GM08714 (cell line): ENCODE measurements at regions not wholly inside any gene's neighbourhood (a gene's known extent, or its start where the extent isn't known, plus 50 kb on each side); places are given as distances from the start of the nearest gene placed in this dataset.

Source experiments
- H3K4me3 ChIP-seq: fragments of 200-500 bp; sonication (Bioruptor generic); 2 replicates; pipeline ENCODE4 v1.5.1; 2014; ENCODE audit warnings: mild to moderate bottlenecking, low read length, inconsistent platforms
- ZNF274 ChIP-seq: IDR thresholded peaks from 2 replicates; pipeline ENCODE4 v1.6.1; 2012; ENCODE audit warnings: mild to moderate bottlenecking, low read depth, low read length

DNA sequence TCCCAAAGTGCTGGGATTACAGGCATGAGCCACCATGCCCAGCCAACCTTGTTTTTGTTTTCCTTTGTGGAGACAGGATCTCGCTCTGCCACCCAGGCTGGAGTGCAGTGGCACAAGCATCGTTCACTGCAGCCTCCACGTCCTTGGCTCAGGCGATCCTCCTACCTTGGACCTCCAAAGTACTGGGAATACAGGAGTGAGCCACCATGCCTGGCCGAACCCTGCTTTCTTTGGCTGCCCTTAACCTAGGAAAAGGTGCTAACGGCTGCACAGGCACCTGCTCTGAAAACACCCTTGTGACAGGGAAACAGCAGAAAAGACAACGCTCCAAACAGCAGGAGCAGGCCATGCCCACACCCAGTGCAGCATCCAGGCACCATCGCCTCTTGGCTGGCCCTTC lies 71.9 kb downstream of the OAT start:
- TF ChIP-seq ZNF274 = no peak
- H3K4me3 ChIP-seq = no peak overlapping the region

DNA sequence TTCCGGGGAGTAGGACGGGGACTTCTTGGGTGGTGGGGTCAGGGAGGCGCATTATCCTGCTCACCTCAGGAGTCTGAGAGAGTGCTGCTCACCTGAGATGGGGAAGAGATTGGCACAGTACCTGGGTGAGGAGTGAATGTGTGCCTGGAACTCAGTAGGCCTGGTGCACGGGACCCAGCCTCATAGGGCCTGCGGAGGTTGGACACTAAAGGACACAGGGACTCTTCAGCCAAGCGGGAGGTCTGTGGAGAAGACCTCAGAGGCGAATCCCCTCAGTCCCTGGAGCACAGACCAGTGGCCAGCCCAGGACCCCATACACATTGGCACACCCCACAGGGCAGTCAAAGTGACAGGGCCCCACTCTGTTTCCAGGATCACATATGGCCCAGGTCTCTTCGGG lies 73.2 kb downstream of the OAT start:
- H3K4me3 ChIP-seq = no peak overlapping the region
- TF ChIP-seq ZNF274 = no peak

DNA sequence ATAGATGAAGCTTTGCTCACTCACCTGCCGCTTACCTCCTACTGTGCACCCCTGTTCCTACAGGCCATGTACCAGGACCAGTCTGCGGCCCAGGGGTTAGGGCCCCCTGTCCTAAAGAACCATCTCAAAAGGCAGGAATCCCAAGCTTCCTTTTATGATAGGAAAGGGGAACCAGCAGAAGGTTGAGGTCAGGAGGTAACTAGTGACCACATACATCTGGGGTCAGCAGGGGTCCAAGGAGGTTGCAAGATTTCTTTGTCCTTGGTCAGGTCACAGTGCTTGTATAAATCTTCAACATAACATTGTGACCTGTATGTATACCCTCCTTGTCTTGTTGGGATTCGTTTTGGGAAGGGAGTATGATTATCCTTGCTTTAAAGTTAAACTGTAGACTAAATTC lies 73.8 kb downstream of the OAT start:
- no peak for TF ChIP-seq ZNF274
- H3K4me3 ChIP-seq = no peak overlapping the region

DNA sequence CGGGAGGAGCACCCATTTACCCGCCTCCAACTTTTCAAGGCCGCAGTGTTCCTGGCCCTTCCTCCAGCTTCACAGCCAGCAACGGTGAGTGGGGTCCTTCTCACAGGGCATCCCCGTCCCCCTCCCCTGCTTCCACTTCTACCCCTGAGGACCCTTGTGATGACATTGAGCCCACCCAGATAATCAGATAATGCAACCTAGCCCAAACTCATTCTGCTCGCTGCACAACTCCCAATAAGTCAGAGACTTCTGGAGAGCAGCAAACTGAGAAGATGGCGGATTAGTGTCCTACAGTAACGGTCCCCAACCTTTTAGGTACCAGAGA lies 74.5 kb downstream of the OAT start:
- no peak overlapping the region for H3K4me3 ChIP-seq
- no peak for TF ChIP-seq ZNF274

DNA sequence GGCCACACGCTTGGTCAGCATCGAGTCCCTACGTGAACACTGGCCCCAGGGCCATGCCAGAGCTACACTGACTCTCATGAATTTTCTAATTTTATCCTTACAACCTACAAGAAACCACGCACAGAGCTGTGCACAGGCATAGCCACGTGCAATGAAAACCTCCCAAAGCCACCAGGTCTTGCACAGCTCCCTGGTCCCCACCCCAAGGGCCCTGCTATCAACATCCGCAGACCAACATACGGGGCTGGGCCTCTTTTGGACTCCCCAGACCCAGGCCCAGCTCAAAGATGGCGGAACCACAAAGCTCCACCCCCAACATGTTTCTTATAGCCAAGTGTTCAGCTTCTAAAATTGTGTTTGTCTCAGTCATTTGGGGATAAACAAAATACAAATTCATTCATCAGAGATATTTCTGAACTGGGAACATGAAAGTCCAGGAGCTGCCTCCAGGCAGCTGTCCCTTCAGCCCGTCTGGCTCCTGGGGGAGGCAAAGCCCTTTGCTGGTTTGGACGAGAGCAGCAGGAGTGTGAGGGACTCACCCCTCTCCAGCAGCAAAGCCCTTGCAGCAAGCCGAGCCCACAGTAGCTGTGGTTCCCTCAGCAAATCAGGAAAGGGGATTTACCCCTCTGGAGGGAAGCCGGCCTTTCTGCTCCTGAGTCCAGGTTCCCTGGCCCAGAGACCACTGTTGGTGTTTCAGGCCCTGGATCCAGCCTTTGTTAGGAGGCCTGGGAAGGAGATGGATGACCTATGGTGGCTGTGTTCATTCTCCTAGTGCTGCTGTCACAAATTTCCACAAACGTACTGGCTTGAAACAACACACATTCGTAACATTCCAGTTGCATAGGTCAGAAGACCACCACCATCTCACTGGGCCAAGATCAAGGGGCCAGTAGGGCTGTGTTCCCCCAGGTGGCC lies 75.1 kb downstream of the OAT start:
- no peak for TF ChIP-seq ZNF274
- H3K4me3 ChIP-seq = no peak overlapping the region

DNA sequence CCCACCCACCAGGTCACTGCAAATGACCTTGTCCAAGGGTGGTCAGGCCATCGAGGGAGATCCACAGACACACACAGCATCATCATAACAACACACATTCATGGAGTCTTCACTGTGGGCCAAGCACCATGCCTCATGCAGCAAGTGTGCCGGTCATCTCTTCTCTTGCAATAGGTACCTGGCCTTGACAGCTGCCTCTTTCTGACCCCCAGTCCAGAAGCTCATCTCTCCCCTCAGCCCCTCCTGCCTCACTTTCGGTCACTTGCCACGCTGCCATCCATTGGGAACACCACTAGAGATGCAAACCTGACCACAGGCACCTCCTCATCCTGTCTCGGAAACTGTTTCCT lies 75.9 kb downstream of the OAT start:
- no peak for TF ChIP-seq ZNF274
- H3K4me3 ChIP-seq = no peak overlapping the region

DNA sequence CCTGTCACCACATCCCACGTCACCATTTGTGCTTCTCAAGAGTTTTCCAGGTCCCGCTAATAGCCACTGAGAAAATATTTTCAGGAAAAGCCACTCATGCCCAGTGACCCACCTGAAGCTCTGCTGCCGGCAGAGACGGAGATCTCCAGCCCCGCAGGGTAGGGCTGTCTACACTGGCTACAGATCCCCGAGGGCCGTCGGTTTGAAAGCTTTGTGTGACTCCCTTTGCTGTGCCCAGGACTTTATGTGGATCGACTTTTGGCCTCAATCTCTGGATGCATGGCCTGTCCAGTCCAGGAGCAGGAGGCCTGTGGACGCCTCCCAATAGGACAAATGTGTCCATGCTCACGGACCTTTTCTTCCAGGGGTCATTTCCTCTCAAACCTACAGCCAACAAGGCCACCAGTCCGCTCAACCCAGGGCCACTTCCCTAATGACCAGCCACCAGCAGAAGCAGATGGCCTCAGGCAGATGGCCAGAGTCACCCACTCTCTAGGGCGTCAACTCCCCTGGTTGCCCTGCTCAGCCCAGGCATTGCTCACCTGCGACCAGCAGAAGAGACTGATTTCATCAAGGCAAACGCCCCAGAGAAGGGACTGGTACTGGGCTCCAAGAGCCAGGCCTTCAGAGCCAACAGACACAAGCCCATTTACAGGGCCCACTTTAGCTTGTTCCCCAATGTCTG lies 76.4 kb downstream of the OAT start:
- no peak for TF ChIP-seq ZNF274
- H3K4me3 ChIP-seq = no peak overlapping the region

DNA sequence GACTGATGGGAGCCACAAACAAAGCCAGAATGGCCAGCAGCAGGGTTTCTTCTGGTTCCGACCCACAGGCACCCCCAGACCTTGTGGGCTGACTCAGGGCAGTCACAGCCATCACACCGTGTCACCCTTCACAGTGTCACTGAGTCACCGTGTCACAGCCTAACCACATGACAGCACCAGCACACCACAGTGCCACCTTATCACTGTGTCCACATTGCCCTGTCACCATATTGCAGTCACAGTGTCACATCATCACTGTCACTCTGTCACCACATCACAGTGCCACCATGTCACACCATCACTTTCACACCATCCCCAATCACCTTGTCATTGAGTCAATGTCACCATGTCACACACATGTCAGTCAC lies 77.0 kb downstream of the OAT start:
- H3K4me3 ChIP-seq = no peak overlapping the region
- no peak for TF ChIP-seq ZNF274

DNA sequence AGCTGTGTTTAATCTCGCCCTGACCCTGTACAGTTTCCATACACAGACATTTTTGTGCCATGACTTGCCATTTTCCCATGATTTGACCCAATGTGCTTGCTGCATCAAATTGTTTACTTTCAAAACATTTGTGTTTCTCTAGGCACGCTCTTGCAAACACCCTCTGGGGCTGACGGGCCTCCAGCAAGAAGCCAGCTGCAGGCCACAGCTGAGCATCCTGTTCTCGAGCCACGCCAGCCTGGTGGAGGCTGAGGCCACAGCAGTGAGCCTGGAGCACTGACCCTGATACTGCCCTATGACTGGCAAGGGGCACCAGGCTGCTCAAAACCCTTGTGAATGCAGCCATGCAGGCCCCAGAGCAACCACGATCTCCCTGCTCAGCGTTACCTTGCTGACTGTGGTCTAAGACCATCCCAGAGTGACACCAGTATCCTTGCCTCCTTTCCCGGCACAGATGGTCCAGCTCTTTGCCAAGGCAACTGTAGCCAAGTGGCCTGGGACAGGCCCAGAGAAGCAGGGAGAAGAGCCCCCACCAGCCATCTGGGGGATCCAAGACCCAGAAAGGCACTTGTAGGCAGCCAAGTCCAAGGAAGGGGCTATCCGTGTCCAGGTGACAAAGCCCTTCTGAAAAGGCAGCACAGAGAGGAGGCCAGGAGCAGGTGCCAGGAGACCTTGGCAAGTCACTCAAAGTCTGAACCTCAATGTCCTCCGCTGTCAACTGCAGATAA lies 78.5 kb downstream of the OAT start:
- no peak overlapping the region for H3K4me3 ChIP-seq
- no peak for TF ChIP-seq ZNF274

DNA sequence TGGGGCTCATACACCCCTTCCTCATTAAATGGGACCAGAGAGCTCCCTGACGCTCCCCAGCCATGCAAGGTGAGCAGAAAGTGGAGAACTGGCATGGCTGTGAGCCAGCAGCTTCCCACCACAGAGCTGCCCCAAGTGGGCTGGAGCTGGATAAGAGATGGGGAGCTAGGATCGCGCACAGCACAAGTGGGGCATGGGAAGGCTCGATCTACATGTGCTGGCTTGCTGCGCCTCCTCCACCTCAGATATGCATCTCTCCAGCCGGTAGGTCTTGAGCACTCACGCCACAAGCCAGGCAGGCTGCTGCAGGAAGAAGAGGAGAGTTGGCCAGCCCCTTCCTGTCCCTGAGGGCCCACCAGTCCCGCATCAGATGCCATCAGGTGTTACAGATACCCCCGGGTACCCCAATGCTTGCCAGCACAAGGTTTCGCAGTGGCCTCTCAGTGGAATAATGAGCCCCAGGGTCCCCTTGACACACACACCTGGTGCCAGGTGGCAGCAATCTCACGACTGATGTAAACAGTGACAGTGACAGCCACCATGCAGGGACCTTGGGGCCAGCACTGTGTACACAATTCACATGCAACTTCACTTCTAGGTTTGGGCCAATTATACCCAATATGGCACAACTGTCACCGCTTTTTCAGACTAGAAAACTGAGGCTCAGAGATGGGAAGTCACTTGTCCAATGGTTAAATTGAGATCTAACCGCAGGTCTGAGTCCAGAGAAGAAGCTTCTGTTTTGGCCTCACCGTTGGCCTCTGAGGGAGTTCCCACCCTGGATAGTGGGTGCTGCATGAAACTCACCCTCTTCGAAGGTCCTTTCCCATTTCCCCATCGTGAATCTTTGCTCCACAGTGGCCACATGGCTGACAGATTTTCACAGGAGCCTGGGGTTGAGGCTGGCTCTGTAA lies 79.3 kb downstream of the OAT start:
- TF ChIP-seq ZNF274 = no peak
- no peak overlapping the region for H3K4me3 ChIP-seq

DNA sequence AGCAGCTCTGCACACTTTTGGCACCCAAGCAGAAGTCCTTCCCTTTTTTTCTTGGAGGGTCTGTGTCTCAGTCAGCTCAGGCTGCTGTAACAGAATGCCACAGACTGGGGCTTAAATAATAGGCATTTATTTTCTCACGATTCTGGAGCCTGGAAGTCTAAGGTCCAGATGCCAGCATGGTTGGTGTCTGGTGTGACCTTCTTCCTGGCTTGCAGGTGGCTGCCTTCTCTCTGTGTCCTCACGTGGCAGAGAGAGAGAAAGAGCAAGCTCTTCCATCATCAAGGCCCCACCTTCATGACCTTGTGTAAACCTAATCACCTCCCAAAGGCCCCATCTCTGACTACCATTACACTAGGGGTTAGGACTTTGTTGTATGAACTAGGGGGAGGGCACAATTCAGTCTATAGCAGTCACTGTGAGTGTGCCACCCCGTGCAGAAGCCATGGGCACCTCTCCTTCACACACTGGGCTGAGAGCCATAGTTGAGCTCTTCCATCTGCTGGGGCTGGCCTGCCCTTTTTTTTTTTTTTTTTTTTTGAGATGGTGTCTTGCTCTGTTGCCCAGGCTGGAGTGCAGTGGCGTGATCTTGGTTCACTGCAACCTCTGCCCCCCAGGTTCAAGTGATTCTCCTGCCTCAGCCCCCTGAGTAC lies 80.3 kb downstream of the OAT start:
- TF ChIP-seq ZNF274 = no peak
- H3K4me3 ChIP-seq = no peak overlapping the region

DNA sequence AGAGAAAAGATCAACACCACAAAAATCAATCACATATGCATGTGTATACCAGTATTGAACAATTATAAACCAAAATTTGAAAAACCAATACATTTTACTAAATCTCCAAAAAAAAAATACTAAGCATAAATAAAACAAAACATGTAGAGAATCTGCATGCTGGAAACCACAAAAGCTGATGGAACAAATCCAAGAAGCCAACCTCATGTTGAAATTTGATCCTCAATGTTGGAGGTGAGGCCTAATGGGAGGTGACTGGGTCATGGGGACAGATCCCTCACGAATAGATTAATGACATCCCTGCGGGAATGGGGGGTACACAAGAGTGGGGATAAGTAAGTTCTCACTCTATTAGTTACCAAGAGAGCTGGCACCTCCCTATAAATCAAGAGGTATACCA lies 82.5 kb downstream of the OAT start:
- no peak overlapping the region for H3K4me3 ChIP-seq
- TF ChIP-seq ZNF274 = no peak

DNA sequence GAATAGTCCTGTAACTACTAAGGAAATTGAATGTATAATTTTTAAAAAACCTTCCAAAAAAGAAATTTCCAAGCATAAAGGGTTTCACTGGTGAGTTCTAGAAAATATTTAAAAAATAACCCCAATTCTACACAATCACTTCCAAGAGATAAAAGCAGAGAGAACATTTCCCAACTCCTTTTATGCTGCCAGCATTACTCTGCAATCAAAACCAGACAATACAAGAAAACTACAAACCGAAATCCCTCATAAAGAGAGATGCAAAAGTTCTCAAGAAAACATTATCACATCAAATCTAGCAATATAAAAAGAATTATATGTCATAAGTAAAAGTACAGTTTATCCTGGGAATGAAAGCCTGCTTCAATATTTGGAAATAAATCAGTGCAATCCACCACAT lies 84.8 kb downstream of the OAT start:
- no peak for TF ChIP-seq ZNF274
- no peak overlapping the region for H3K4me3 ChIP-seq
